Aorta (tissue), 5 donors: ENCODE measurements at regions not wholly inside any gene's neighbourhood (a gene's known extent, or its start where the extent isn't known, plus 50 kb on each side); places are given as distances from the start of the nearest gene placed in this dataset.
"Not testable (repeated sequence)": the region's sequence is repeated elsewhere in the genome, so short reads cannot be mapped to it uniquely, and the experiment has no call there.

ENCODE experiments used
- ATAC-seq: fragments of 200-7000 bp; cut with Tn5 transposase; one replicate; pipeline ENCODE4 v1.9.1; 2022; ENCODE audit warnings: moderate library complexity; ENCODE audit not compliant: low FRiP score
- DNase-seq, 2 donors: peaks; one replicate each; pipeline ENCODE4 v3.0.0-alpha.2; 2020
- H3K27ac ChIP-seq, 2 donors: one replicate each; pipeline ENCODE4 v1.5.1; 2013; ENCODE audit warnings: low read length in 2 of 2, mild to moderate bottlenecking in 2 of 2, moderate library complexity in 2 of 2, control low read depth in 1 of 2, inconsistent platforms in 1 of 2, low read depth in 1 of 2
- H3K27me3 ChIP-seq, 2 donors: one replicate each; pipeline ENCODE4 v1.6.1; 2013; ENCODE audit warnings: control low read depth in 1 of 2, low read length in 1 of 2, mild to moderate bottlenecking in 1 of 2, moderate library complexity in 1 of 2; ENCODE audit not compliant: insufficient read depth in 2 of 2, control insufficient read depth in 1 of 2
- H3K36me3 ChIP-seq, 2 donors: one replicate each; pipeline ENCODE4 v1.6.1; 2013; ENCODE audit warnings: control low read depth in 1 of 2, low read length in 1 of 2, mild to moderate bottlenecking in 1 of 2; ENCODE audit not compliant: insufficient read depth in 2 of 2, control insufficient read depth in 1 of 2
- H3K4me1 ChIP-seq, 2 donors: one replicate each; pipeline ENCODE4 v1.6.1; 2013; ENCODE audit warnings: low read length in 2 of 2, control low read depth in 1 of 2, mild to moderate bottlenecking in 1 of 2, moderate library complexity in 1 of 2; ENCODE audit not compliant: insufficient read depth in 2 of 2, control insufficient read depth in 1 of 2
- H3K4me3 ChIP-seq, 2 donors: one replicate each; pipeline ENCODE4 v1.5.1; 2013; ENCODE audit warnings: low read length in 2 of 2, control low read depth in 1 of 2, mild to moderate bottlenecking in 1 of 2
- H3K9me3 ChIP-seq: one replicate; pipeline ENCODE4 v1.6.1; 2013; ENCODE audit warnings: mild to moderate bottlenecking, low read length; ENCODE audit not compliant: control insufficient read depth
- WGBS, 2 donors: extraction: QIAGEN DNeasy Blood & Tissue Kit; methylation state at CpG; one replicate each; pipeline ENCODE4 v1.1.7; 2013; 5-methylcytosine and 5-hydroxymethylcytosine counted together
- intact Hi-C, 2 donors: fragments of 100-400 bp; cut with DNase I; formaldehyde crosslinking; loops; one replicate each; pipeline versions ENCODE4 v1.14.2 to v1.15.0; 2022
- donor health status: healthy with polysubstance abuse.
- donor health status: Bipolar disorder and iron deficiency.
- donor health status: DM: no; HTN: no; CAD: no.
- donor health status: DM: no; HTN: no; CAD: no.
- donor health status: DM: yes; HTN: yes; CAD: no.

GRCh38 chr21:18744840-18745239 is 341.3 kb upstream of the TMPRSS15 start:
- DNase-seq (no peak), ATAC-seq (no peak)
- H3K36me3 ChIP-seq = no peaks in the 10 kb centered on the region
- no peak overlapping the region for H3K4me3 ChIP-seq
- no peak overlapping the region for H3K27ac ChIP-seq
- no peaks in the 10 kb centered on the region for H3K4me1 ChIP-seq
- intact Hi-C loops = no loop called here
- no peaks in the 10 kb centered on the region for H3K9me3 ChIP-seq
- no peaks in the 10 kb centered on the region for H3K27me3 ChIP-seq
- WGBS, 2 donors = 22 to 27% methylated on average over 2 of the region's 2 CpGs

- H3K27ac ChIP-seq, H3K36me3 ChIP-seq, ATAC-seq, H3K9me3 ChIP-seq, intact Hi-C loops, H3K4me3 ChIP-seq, H3K27me3 ChIP-seq, DNase-seq, H3K4me1 ChIP-seq: not testable (repeated sequence)
- 94% methylated on average over 15 of the region's 15 CpGs for WGBS, 2 donors
Measured at GRCh38 chr21:18752894-18753293, 349.3 kb upstream of the TMPRSS15 start.

- intact Hi-C loops, DNase-seq, H3K4me3 ChIP-seq, ATAC-seq, H3K4me1 ChIP-seq, H3K27me3 ChIP-seq, H3K27ac ChIP-seq, H3K9me3 ChIP-seq, H3K36me3 ChIP-seq: not testable (repeated sequence)
- WGBS, 2 donors = 79 to 88% methylated on average over 4 of the region's 4 CpGs
Measured at GRCh38 chr21:18756272-18756671, 352.7 kb upstream of the TMPRSS15 start.

GRCh38 chr21:18759267-18759666 is 355.7 kb upstream of the TMPRSS15 start:
- Histone ChIP-seq H3K27me3 (no peaks in the 10 kb centered on the region), H3K9me3 (no peaks in the 10 kb centered on the region), H3K4me1 (no peaks in the 10 kb centered on the region), H3K27ac (no peak overlapping the region), H3K36me3 (no peaks in the 10 kb centered on the region), H3K4me3 (no peak overlapping the region)
- intact Hi-C loops = no loop called here
- WGBS, 2 donors = 92 to 94% methylated on average over 7 of the region's 7 CpGs
- no peak for DNase-seq
- ATAC-seq = no peak

- Histone ChIP-seq H3K4me3 (no peak overlapping the region), H3K4me1 (no peaks in the 10 kb centered on the region), H3K27ac (no peak overlapping the region), H3K27me3 (no peaks in the 10 kb centered on the region), H3K36me3 (no peaks in the 10 kb centered on the region), H3K9me3 (no peaks in the 10 kb centered on the region)
- DNase-seq (no peak), ATAC-seq (no peak)
- WGBS, 2 donors = 96 to 97% methylated on average over 17 of the region's 17 CpGs
- intact Hi-C loops = no loop called here
Measured at GRCh38 chr21:18759751-18760161, 356.2 kb upstream of the TMPRSS15 start.

- Histone ChIP-seq H3K36me3 (no peaks in the 10 kb centered on the region), H3K27ac (no peak overlapping the region), H3K27me3 (no peaks in the 10 kb centered on the region), H3K4me1 (no peaks in the 10 kb centered on the region), H3K4me3 (no peak overlapping the region), H3K9me3 (no peaks in the 10 kb centered on the region)
- no peak for ATAC-seq
- 86 to 92% methylated on average over 5 of the region's 5 CpGs for WGBS, 2 donors
- intact Hi-C loops = no loop called here
- no peak for DNase-seq
Measured at GRCh38 chr21:18760247-18760646, 356.7 kb upstream of the TMPRSS15 start.

GRCh38 chr21:18764720-18765119 is 361.1 kb upstream of the TMPRSS15 start:
- H3K4me3 ChIP-seq = no peak overlapping the region
- intact Hi-C loops = no loop called here
- 95 to 98% methylated on average over 15 of the region's 15 CpGs for WGBS, 2 donors
- H3K4me1 ChIP-seq = no peaks in the 10 kb centered on the region
- ATAC-seq (no peak), DNase-seq (no peak)
- no peak overlapping the region for H3K27ac ChIP-seq
- H3K9me3 ChIP-seq = no peaks in the 10 kb centered on the region
- H3K36me3 ChIP-seq = no peaks in the 10 kb centered on the region
- no peaks in the 10 kb centered on the region for H3K27me3 ChIP-seq

- Histone ChIP-seq H3K4me1 (no peaks in the 10 kb centered on the region), H3K27me3 (no peaks in the 10 kb centered on the region), H3K27ac (no peak overlapping the region), H3K36me3 (no peaks in the 10 kb centered on the region), H3K9me3 (no peaks in the 10 kb centered on the region), H3K4me3 (no peak overlapping the region)
- ATAC-seq (no peak), DNase-seq (no peak)
- intact Hi-C loops = no loop called here
- WGBS, 2 donors = 86 to 88% methylated on average over 2 of the region's 2 CpGs
Measured at GRCh38 chr21:18769599-18769998, 366.0 kb upstream of the TMPRSS15 start.

- Histone ChIP-seq H3K4me1 (no peaks in the 10 kb centered on the region), H3K27ac (no peak overlapping the region), H3K9me3 (no peaks in the 10 kb centered on the region), H3K4me3 (no peak overlapping the region), H3K27me3 (no peaks in the 10 kb centered on the region), H3K36me3 (no peaks in the 10 kb centered on the region)
- intact Hi-C loops = no loop called here
- ATAC-seq (no peak), DNase-seq (no peak)
- WGBS, 2 donors = 39 to 57% methylated on average over 4 of the region's 4 CpGs
Measured at GRCh38 chr21:18771845-18772380, 368.3 kb upstream of the TMPRSS15 start.
